Right lung (tissue), 2 donors: ENCODE measurements at regions not wholly inside any gene's neighbourhood (a gene's known extent, or its start where the extent isn't known, plus 50 kb on each side); places are given as distances from the start of the nearest gene placed in this dataset.
A peak's percentile ranks its signal among the peaks of the same experiment; 100 is the strongest.

Experiments used
- DNase-seq, 2 donors: peaks; one replicate each; pipeline ENCODE4 v3.0.0-alpha.2; 2013

GRCh38 chr9:13487498-13487897 lies 208.0 kb upstream of the MPDZ start:
- no peak for DNase-seq

DNA sequence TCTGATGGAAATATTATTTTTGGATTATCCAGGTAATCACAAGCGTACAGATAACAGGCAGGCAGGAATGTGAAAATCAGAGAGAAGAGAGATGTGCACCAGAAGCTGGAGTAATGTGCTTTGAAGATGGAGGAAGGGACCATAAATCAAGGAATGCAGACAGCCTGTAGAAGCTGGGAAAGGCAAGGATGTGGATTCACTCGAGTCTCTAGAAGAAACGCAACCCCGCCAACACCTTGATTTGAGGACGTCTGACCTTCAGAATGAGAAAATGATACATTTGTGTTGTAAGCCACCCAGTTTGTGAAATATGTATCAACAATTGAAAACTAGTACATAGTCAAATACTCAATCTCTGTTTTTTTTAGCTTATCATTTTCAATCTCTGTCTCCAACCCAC lies 207.6 kb upstream of the MPDZ start:
- no peak for DNase-seq

GRCh38 chr9:13485068-13485596 lies 205.6 kb upstream of the MPDZ start:
- DNase-seq: peak; percentile 61 to 69

DNA sequence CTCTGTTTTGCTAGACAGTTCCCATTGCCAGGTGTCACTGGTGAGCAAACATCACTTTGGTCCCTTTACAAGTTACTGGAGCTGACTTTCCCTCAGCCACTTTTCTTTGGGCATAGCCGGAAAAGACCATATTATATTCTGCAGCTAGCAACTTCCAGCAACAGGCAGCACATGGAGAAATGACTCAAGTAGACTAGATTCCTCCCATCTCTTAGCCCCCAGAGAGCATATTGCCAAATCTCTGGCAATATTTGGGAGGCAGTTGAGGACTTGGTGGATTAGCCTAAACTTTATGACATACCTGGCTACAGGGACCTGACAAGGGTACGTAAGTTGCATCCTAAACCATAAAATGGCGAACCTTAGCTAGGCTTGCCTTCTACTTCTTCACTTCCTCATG lies 204.7 kb upstream of the MPDZ start:
- DNase-seq: no peak

DNA sequence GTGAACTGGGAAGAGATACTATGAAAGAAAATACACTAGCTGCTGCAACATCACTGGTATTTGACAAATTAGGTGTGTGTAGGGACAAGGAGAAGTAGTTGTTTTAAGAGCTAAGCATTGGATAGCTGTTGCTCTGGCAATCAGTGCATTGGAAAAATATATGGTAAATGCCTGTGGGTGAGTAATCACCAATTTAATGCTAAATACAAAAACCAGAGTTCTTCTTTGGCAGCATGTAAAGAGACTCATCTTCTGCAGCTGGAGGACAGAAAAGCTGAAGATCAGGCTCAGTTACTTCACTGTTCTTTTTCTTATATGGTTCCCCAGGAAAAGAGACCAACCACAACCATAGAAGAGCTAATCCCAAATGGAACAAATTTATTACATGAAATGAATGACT lies 201.8 kb upstream of the MPDZ start:
- no peak for DNase-seq

- no peak for DNase-seq
These were observed 201.2 kb upstream of the MPDZ start for GRCh38 chr9:13480693-13481092.

- DNase-seq: no peak
These were observed 199.6 kb upstream of the MPDZ start for GRCh38 chr9:13479096-13479495.

GRCh38 chr9:13478639-13479038 lies 199.1 kb upstream of the MPDZ start:
- DNase-seq: no peak

- no peak for DNase-seq
These were observed 198.7 kb upstream of the MPDZ start for GRCh38 chr9:13478160-13478559.

DNA sequence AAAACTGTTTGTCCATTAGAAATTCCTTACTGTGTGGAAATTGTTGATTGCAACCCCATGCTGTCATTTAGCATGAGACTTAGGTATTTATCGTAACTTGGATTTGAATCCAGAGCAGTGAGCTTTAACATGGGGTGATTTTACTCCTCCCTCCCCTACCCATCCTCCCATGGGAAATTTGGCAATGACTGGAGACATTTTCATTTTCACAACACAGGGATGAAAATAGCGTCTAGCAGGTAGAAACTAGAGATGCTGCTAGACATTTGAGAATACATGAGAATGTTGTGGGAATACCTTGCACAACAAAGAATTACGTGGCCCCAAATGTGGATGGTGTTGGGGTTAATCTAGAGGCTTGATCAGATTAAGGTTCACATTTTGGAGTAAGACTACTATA lies 191.3 kb upstream of the MPDZ start:
- DNase-seq: no peak

- DNase-seq: no peak
These were observed 187.7 kb upstream of the MPDZ start for GRCh38 chr9:13467157-13467556.

- DNase-seq: no peak
These were observed 182.0 kb upstream of the MPDZ start for GRCh38 chr9:13461414-13461991.

DNA sequence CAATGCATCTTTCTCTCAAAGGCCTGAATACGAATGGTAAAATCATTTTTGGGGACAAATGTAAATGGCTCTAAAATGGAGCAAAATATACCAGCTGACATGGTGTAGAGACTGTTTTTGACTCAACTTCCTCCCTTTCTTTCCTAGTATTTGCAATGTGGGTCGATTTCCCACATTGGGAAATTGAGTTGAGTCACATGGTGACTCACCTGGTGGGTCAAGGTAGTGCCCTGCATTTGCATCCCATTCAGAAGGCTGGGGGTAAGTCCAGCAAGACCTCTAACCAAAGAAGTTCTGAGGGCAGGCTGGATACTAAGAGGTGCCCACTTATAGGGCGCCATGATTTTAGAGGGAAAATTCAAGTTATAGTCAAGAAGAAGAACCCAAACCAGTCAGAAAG lies 179.6 kb upstream of the MPDZ start:
- no peak for DNase-seq

- DNase-seq: no peak
These were observed 178.3 kb upstream of the MPDZ start for GRCh38 chr9:13457795-13458194.

- DNase-seq: no peak
These were observed 171.2 kb upstream of the MPDZ start for GRCh38 chr9:13450723-13451122.

DNA sequence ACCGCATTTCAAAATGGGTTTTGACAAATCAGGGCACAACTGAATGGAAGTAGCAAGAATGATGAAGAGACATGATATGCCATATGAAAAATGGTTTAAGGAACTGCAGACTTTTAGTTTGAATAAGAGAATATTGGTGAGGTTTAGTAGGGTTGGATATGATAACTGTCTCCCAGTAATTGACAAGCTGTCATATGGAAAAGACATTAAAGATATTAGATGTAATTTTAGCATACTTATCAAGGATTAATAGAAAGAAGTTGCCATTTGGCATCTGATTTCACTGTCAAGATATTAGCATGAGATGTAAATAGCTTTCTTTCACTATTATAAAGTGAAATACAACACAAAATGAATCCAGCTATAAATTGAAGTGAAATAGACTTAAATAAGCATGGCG lies 169.0 kb upstream of the MPDZ start:
- no peak for DNase-seq

DNA sequence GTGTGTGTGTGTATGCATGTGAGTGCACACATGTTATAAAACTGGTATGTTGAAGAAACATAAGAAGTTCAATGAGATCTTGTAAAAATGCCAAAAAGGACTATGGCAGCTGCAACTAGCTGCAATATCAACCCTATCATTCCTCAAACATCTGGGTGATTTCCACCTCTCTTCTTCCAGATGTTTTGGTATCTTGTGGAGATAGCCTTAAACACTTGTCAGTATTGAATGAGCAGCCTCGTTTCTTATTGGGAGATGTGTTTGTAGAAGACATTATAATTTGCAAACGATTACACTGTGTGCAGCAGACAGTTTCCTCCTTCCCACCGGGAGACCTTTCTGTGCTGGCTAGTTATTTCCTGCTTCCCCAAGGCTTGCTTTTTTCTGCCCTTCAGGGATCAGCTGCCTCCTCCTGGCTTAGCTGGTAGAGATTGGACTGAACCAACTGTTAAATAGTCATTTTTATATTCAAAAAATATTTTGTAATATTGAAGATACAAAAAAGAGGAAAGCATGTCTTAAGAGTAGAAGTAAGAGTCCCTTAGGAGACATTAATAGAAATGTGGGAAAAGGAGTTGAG lies 168.4 kb upstream of the MPDZ start:
- no peak for DNase-seq

- DNase-seq: no peak
These were observed 167.7 kb upstream of the MPDZ start for GRCh38 chr9:13446938-13447842.

DNA sequence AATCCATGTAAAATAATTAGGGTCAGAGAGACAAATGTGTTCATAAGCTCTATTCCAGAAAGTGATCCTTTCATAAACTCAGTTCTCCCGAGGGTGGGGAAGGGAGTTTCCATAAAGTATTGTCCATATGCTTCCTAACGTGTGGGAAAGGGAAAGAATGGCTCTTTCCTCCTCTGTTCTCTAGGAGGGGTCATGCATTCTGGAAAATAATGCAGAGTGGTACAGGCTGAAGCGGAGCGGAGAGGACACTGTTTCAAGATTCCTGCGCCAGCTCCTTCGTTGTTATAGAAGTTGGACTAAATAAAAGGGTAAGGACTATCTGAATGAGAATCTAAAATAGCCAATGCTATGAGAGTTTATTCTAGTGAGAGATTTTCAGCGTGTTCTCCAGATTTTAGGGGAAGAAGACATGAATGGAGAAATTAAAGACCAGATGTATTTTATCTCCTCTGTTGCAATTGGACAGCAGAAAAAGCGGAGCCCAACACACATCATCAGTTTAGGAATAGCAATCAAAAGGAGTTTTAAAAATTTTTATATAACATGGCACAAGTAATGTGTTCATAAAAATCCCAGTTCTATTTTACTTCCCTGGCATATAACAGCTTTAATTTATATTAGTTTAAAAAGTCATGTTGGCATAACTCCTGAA lies 166.9 kb upstream of the MPDZ start:
- no peak for DNase-seq

DNA sequence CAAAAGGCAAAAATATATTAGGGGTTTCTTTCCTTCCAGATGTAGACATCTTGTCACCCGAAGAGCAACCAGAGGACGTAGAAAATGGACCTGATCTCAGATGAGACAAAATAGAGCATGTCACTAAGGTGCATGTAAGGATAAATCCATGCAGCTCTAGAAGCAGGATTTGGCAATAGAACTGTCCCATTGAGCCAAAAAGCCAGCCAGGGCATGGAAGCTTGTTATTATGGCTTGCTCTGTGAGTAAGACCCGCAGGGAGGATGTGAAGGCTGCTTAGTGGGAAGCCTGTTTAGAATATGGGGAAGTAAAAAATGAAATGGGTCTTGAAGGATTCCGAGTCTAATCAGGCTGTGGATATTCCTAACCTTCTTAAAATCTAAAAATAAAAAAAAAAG lies 165.6 kb upstream of the MPDZ start:
- no peak for DNase-seq

GRCh38 chr9:13444245-13445102 lies 165.0 kb upstream of the MPDZ start:
- DNase-seq: no peak
